Gastrocnemius medialis (tissue), 4 donors: ENCODE measurements at regions not wholly inside any gene's neighbourhood (a gene's known extent, or its start where the extent isn't known, plus 50 kb on each side); places are given as distances from the start of the nearest gene placed in this dataset.

ENCODE experiments used
- ATAC-seq, 2 donors: fragments of 150-250 bp; one replicate each; pipeline ENCODE4 v1.9.1; 2016
- DNase-seq, 2 donors: peaks; one replicate each; pipeline ENCODE4 v3.0.0-alpha.2; 2019
- H3K27ac ChIP-seq, 4 donors: fragments of 200-600 bp; sonication (generic); 1 replicate in 1 of 4; 2 replicates in 3 of 4; pipeline ENCODE4 v1.5.1; 2016 to 2018; ENCODE audit warnings: mild to moderate bottlenecking in 2 of 4, moderate library complexity in 1 of 4
- H3K27me3 ChIP-seq, 3 donors: fragments of 200-600 bp; sonication (generic) in 2 of 3; 1 replicate in 1 of 3; 2 replicates in 2 of 3; pipeline versions ENCODE4 v1.5.1 to v1.6.0; 2016 to 2019; ENCODE audit warnings: mild to moderate bottlenecking in 1 of 3, moderate library complexity in 1 of 3
- H3K36me3 ChIP-seq, 2 donors: fragments of 200-600 bp; sonication (generic) in 1 of 2; one replicate each; pipeline ENCODE4 v1.5.1; 2017 to 2018
- H3K4me1 ChIP-seq, 2 donors: fragments of 200-600 bp; sonication (generic) in 1 of 2; one replicate each; pipeline ENCODE4 v1.5.1; 2016 to 2017; ENCODE audit warnings: mild to moderate bottlenecking in 2 of 2
- H3K4me3 ChIP-seq, 4 donors: fragments of 200-600 bp; sonication (generic) in 3 of 4; 1 replicate in 1 of 4; 2 replicates in 3 of 4; pipeline ENCODE4 v1.5.1; 2016 to 2019; ENCODE audit warnings: mild to moderate bottlenecking in 2 of 4
- H3K9me3 ChIP-seq, 3 donors: fragments of 200-600 bp; sonication (generic) in 2 of 3; 1 replicate in 1 of 3; 2 replicates in 2 of 3; pipeline ENCODE4 v1.5.1; 2016 to 2019
- POLR2A ChIP-seq, 2 donors: fragments of 450-650 bp; IDR thresholded peaks; one replicate each; pipeline ENCODE4 v1.6.1; 2017; ENCODE audit warnings: antibody characterized with exemption in 2 of 2, mild to moderate bottlenecking in 2 of 2, moderate library complexity in 2 of 2
- in situ Hi-C, 4 donors: fragments of 200-750 bp; cut with MboI; loops; one replicate each; pipeline versions ENCODE4 v1.15.0 to v1.8.0; 2017; ENCODE audit warnings: low sequenced_read_pairs in 4 of 4
- intact Hi-C: fragments of 100-400 bp; cut with DNase I; formaldehyde crosslinking; loops from one replicate; pipeline ENCODE4 v1.15.1; 2023; ENCODE audit warnings: low total_unique reads
- TF ChIP-seq, protein P1 (sequence below), 5 experiments: fragments of 450-650 bp in 3 of 5; fragments of 200-600 bp in 2 of 5; sonication (generic) in 2 of 5; IDR thresholded peaks in 4 of 5; conservative IDR thresholded peaks in 1 of 5; 1 replicate in 4 of 5; 2 replicates in 1 of 5; pipeline ENCODE4 v1.5.1; 2016 to 2019; ENCODE audit warnings: antibody characterized with exemption in 5 of 5, mild to moderate bottlenecking in 3 of 5, moderate library complexity in 3 of 5

DNA sequence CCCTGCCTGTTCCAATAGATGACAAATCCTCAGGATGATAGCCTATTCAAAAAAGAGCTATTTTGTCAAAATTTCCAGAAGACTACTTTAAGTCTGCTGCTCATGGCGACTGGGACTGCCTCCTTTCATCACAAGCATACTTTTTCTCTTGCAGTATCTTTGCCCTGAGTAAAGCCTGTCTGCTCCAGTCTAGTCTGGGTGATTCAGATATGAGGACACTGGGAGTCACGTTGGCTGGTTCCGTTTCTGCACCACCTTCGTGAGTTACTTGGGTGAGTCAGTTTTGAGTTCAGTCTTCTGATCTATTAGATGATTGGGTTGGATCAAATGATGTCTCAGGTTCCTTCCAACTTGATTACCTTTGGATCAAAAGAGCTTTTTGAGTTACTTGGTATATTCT lies 301.3 kb upstream of the STXBP6 start:
- TF ChIP-seq, protein P1, sequence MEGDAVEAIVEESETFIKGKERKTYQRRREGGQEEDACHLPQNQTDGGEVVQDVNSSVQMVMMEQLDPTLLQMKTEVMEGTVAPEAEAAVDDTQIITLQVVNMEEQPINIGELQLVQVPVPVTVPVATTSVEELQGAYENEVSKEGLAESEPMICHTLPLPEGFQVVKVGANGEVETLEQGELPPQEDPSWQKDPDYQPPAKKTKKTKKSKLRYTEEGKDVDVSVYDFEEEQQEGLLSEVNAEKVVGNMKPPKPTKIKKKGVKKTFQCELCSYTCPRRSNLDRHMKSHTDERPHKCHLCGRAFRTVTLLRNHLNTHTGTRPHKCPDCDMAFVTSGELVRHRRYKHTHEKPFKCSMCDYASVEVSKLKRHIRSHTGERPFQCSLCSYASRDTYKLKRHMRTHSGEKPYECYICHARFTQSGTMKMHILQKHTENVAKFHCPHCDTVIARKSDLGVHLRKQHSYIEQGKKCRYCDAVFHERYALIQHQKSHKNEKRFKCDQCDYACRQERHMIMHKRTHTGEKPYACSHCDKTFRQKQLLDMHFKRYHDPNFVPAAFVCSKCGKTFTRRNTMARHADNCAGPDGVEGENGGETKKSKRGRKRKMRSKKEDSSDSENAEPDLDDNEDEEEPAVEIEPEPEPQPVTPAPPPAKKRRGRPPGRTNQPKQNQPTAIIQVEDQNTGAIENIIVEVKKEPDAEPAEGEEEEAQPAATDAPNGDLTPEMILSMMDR (IDR thresholded peaks at IDR 0.05 in 4 of 5, conservative IDR thresholded peaks at IDR 0.05 in 1 of 5) = no peak
- TF ChIP-seq POLR2A (IDR thresholded peaks at IDR 0.05) = no peak
- no peaks in the 10 kb centered on the region for H3K27me3 ChIP-seq
- H3K4me3 ChIP-seq = no peak overlapping the region
- in situ Hi-C loops (no loop called here), intact Hi-C loops (no loop called here)
- H3K36me3 ChIP-seq = no peaks in the 10 kb centered on the region
- no peak for DNase-seq
- H3K27ac ChIP-seq = no peak overlapping the region
- no peak for ATAC-seq
- H3K4me1 ChIP-seq = no peaks in the 10 kb centered on the region
- H3K9me3 ChIP-seq = no peaks in the 10 kb centered on the region

DNA sequence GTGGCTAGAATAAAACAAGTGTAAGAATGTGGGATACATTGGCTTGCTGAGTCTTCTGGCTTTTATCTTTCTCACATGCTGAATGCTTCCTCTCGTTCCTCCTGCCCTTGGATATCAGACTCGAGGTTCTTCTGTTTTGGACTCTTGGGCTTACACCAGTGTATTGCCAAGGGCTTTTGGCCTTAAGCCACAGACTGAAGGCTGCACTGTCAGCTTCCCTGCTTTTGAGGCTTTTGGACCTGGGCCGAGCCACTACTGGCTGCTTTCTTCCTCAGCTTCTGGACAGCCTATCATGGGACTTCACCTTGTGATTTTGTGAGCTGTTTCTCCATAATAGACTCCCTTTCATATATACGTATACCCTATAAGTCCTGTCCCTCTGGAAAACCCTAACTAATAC lies 300.9 kb upstream of the STXBP6 start:
- Histone ChIP-seq H3K9me3 (no peaks in the 10 kb centered on the region), H3K27ac (no peak overlapping the region), H3K27me3 (no peaks in the 10 kb centered on the region), H3K36me3 (no peaks in the 10 kb centered on the region), H3K4me3 (no peak overlapping the region), H3K4me1 (no peaks in the 10 kb centered on the region)
- in situ Hi-C loops (no loop called here), intact Hi-C loops (no loop called here)
- DNase-seq = no peak
- no peak for TF ChIP-seq POLR2A (IDR thresholded peaks at IDR 0.05)
- TF ChIP-seq, protein P1 (IDR thresholded peaks at IDR 0.05 in 4 of 5, conservative IDR thresholded peaks at IDR 0.05 in 1 of 5) = no peak
- ATAC-seq = no peak

DNA sequence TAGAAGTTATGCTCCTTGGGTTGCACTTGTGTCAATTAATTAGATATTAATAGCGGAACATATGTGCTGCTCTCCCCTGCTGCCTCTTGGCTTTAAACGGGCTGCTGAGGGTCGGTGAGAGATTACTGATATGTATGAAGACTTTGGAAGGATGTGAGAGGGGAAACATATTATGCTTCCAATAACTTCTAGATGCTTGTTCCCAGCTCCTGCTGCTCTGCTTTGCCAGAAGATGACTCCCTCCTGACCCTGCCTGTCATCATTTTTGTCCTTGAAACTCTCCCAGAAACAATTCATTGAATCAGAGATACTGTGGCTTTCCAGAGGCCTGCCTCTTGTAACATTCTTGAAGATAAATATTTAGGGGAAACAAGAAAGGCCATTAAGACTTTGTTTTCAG lies 300.1 kb upstream of the STXBP6 start:
- no peaks in the 10 kb centered on the region for H3K4me1 ChIP-seq
- DNase-seq (no peak), ATAC-seq (no peak)
- H3K36me3 ChIP-seq = no peaks in the 10 kb centered on the region
- no peaks in the 10 kb centered on the region for H3K9me3 ChIP-seq
- no peak overlapping the region for H3K27ac ChIP-seq
- intact Hi-C loops (no loop called here), in situ Hi-C loops (no loop called here)
- H3K27me3 ChIP-seq = no peaks in the 10 kb centered on the region
- H3K4me3 ChIP-seq = no peak overlapping the region
- TF ChIP-seq POLR2A (IDR thresholded peaks at IDR 0.05) = no peak
- TF ChIP-seq, protein P1 (IDR thresholded peaks at IDR 0.05 in 4 of 5, conservative IDR thresholded peaks at IDR 0.05 in 1 of 5) = no peak

DNA sequence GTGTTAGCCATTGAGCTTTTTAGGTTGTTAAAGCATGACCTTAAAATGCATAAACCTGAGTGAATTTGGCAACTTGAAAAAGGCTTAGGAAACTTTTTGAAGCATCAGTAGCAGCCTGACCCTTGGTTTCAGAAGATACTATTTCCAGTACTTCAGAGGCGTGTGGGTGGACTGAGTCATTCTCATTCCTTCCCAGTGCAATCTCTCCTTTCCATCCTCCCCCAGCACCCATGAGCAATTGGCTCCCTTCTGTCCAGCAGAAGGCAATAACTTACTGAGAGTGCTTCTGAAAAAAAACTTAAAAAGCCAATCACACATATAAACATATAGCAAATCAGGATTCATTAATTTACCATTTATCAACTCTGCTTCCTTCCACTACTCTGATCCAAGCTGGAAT lies 299.3 kb upstream of the STXBP6 start:
- in situ Hi-C loops = no loop called here
- DNase-seq (no peak), ATAC-seq (no peak)

DNA sequence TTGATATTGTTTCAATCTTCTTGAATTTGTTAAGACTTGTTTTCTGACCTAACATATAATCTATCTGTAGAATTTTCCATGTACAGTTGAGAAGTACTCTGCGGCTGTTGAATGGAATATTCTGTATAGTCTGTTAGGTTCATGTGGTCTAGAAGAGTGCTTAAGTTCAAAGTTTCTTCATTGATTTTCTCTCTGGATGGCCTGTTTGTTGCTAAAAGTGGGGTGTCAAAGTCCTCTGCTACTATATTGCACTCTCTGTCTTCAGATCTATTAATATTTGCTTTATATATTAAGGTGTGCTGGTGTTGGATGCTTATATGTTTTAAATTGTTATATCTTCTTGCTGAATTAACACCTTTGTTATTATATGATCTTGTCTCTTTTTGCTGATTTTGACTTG lies 290.9 kb upstream of the STXBP6 start:
- Histone ChIP-seq H3K4me3 (no peak overlapping the region), H3K36me3 (no peaks in the 10 kb centered on the region), H3K9me3 (no peaks in the 10 kb centered on the region), H3K27me3 (no peaks in the 10 kb centered on the region), H3K4me1 (no peaks in the 10 kb centered on the region), H3K27ac (no peak overlapping the region)
- intact Hi-C loops = no loop called here
- ATAC-seq (no peak), DNase-seq (no peak)
- TF ChIP-seq POLR2A (IDR thresholded peaks at IDR 0.05) = no peak
- TF ChIP-seq, protein P1 (IDR thresholded peaks at IDR 0.05 in 4 of 5, conservative IDR thresholded peaks at IDR 0.05 in 1 of 5) = no peak
- in situ Hi-C loops = no loop called here

More for the DNA sequence above, 299.3 kb upstream of the STXBP6 start:
- H3K27ac ChIP-seq = no peak overlapping the region
- no peak for TF ChIP-seq POLR2A (IDR thresholded peaks at IDR 0.05)
- TF ChIP-seq, protein P1 (IDR thresholded peaks at IDR 0.05 in 4 of 5, conservative IDR thresholded peaks at IDR 0.05 in 1 of 5) = no peak
- H3K27me3 ChIP-seq = no peaks in the 10 kb centered on the region
- intact Hi-C loops = no loop called here
- H3K4me1 ChIP-seq = no peaks in the 10 kb centered on the region
- no peaks in the 10 kb centered on the region for H3K9me3 ChIP-seq
- H3K4me3 ChIP-seq = no peak overlapping the region
- no peaks in the 10 kb centered on the region for H3K36me3 ChIP-seq
